NB4 (cell line): ENCODE measurements at regions not wholly inside any gene's neighbourhood (a gene's known extent, or its start where the extent isn't known, plus 50 kb on each side); places are given as distances from the start of the nearest gene placed in this dataset.

Source experiments
- CTCF ChIP-seq: IDR thresholded peaks from one replicate; pipeline ENCODE4 v1.5.1; 2012; ENCODE audit warnings: low read depth, low read length
- MAX ChIP-seq: IDR thresholded peaks from 2 replicates; pipeline ENCODE4 v1.6.1; 2011; ENCODE audit warnings: low read depth, low read length
- MYC ChIP-seq: IDR thresholded peaks from 2 replicates; pipeline ENCODE4 v1.6.1; 2011; ENCODE audit warnings: low read depth, low read length
- POLR2A ChIP-seq: IDR thresholded peaks from 2 replicates; pipeline ENCODE4 v1.6.1; 2011; ENCODE audit warnings: mild to moderate bottlenecking; ENCODE audit not compliant: insufficient read length; ENCODE audit errors: extremely low read depth

GRCh38 chr10:64465653-64466052 lies 944.5 kb downstream of the REEP3 start:
- no peak for TF ChIP-seq MYC
- no peak for TF ChIP-seq CTCF
- TF ChIP-seq POLR2A: no peak
- no peak for TF ChIP-seq MAX
